Esophagus squamous epithelium (tissue), 5 donors: ENCODE measurements at regions not wholly inside any gene's neighbourhood (a gene's known extent, or its start where the extent isn't known, plus 50 kb on each side); places are given as distances from the start of the nearest gene placed in this dataset.

Experiments used
- DNase-seq: peaks from one replicate; lab custom pipeline; 2025; lab: John Stamatoyannopoulos, UW
- H3K27ac ChIP-seq, 4 donors: fragments of 200-600 bp; sonication (generic); one replicate each; pipeline ENCODE4 v1.5.1; 2016 to 2019; ENCODE audit warnings: mild to moderate bottlenecking in 1 of 4
- H3K27me3 ChIP-seq, 4 donors: fragments of 200-600 bp; sonication (generic); 1 replicate in 3 of 4; 2 replicates in 1 of 4; pipeline versions ENCODE4 v1.5.1 to v1.6.0; 2017 to 2021; ENCODE audit warnings: antibody characterized with exemption in 1 of 4
- H3K36me3 ChIP-seq, 3 donors: fragments of 200-600 bp; sonication (generic); one replicate each; pipeline ENCODE4 v1.5.1; 2016 to 2019
- H3K4me1 ChIP-seq, 3 donors: fragments of 200-600 bp; sonication (generic); one replicate each; pipeline ENCODE4 v1.5.1; 2017 to 2019
- H3K4me3 ChIP-seq, 4 donors: fragments of 200-600 bp; sonication (generic); 1 replicate in 3 of 4; 2 replicates in 1 of 4; pipeline ENCODE4 v1.5.1; 2016 to 2019; ENCODE audit warnings: mild to moderate bottlenecking in 2 of 4, moderate library complexity in 1 of 4
- H3K9me3 ChIP-seq, 3 donors: fragments of 200-600 bp; sonication (generic); one replicate each; pipeline ENCODE4 v1.5.1; 2016 to 2019
- CTCF ChIP-seq, 6 experiments: fragments of 450-650 bp in 4 of 6; fragments of 200-600 bp in 2 of 6; sonication (generic) in 2 of 6; IDR thresholded peaks; one replicate each; pipeline ENCODE4 v1.5.1; 2016 to 2019; ENCODE audit warnings: antibody characterized with exemption in 6 of 6, mild to moderate bottlenecking in 4 of 6, moderate library complexity in 4 of 6
- POLR2A ChIP-seq, 4 donors: fragments of 450-650 bp; IDR thresholded peaks; one replicate each; pipeline ENCODE4 v1.6.1; 2017; ENCODE audit warnings: antibody characterized with exemption in 4 of 4, mild to moderate bottlenecking in 4 of 4, moderate library complexity in 3 of 4
- WGBS, 2 donors: methylation state at CpG; one replicate each; pipeline ENCODE4 v1.1.5; 2018; 5-methylcytosine and 5-hydroxymethylcytosine counted together
- intact Hi-C: fragments of 100-400 bp; cut with DNase I; formaldehyde crosslinking; loops from one replicate; pipeline ENCODE4 v1.15.0; 2022
- donor health status: DM: yes; HTN: yes; CAD: no.

- WGBS, 2 donors, result 19 to 33% methylated on average over 1 to 2 of the region's 2 CpGs
- H3K4me1 ChIP-seq, result peaks cover 0 to 23% (median 10%) of the 10 kb centered on the region in 3 donors
- intact Hi-C loops, result no loop called here
- H3K36me3 ChIP-seq, result no peaks in the 10 kb centered on the region
- TF ChIP-seq POLR2A (IDR thresholded peaks at IDR 0.05) (no peak), CTCF (IDR thresholded peaks at IDR 0.05) (no peak)
- H3K4me3 ChIP-seq, result no peak overlapping the region
- H3K27ac ChIP-seq, result no peak overlapping the region
- H3K27me3 ChIP-seq, result no peaks in the 10 kb centered on the region
- no peaks in the 10 kb centered on the region for H3K9me3 ChIP-seq
- DNase-seq, result no peak
Measured at GRCh38 chr4:92099861-92100260, 203.9 kb upstream of the GRID2 start.

GRCh38 chr4:92100975-92101374 is 202.8 kb upstream of the GRID2 start:
- Histone ChIP-seq H3K4me1 (peaks cover 0 to 23% (median 10%) of the 10 kb centered on the region in 3 donors), H3K4me3 (no peak overlapping the region), H3K36me3 (no peaks in the 10 kb centered on the region), H3K9me3 (no peaks in the 10 kb centered on the region), H3K27me3 (no peaks in the 10 kb centered on the region), H3K27ac (no peak overlapping the region)
- TF ChIP-seq POLR2A (IDR thresholded peaks at IDR 0.05), result no peak
- no peak for TF ChIP-seq CTCF (IDR thresholded peaks at IDR 0.05)
- DNase-seq, result no peak
- intact Hi-C loops, result no loop called here

DNA sequence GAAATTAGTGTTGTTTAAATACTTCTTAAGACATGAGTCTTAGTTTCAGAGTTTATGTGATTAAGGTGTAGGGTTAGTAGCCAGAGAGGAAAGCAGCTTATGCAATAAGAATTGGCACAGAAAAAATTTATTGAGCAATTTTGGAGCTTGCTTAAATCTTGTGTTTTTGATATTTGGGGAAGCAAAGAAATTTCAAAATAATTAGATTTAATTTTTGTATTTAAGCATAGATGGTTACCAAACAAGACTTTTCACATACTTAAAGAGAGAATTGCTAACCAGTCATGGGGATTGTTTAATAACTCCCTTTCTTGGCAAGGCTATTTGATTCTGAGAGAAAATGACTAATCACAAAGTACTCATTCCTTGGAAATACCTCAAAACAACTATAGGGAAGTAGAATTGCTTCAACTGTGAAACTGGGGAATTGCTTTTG is 202.0 kb upstream of the GRID2 start:
- Histone ChIP-seq H3K27ac (peak overlapping the region in 3 of 4 donors; percentile 30 to 74 (median 32)), H3K4me1 (peaks cover 0 to 23% (median 10%) of the 10 kb centered on the region in 3 donors), H3K36me3 (no peaks in the 10 kb centered on the region), H3K27me3 (no peaks in the 10 kb centered on the region), H3K4me3 (no peak overlapping the region), H3K9me3 (no peaks in the 10 kb centered on the region)
- TF ChIP-seq CTCF (IDR thresholded peaks at IDR 0.05) (no peak), POLR2A (IDR thresholded peaks at IDR 0.05) (no peak)
- intact Hi-C loops, result no loop called here
- DNase-seq, result no peak

- 51 to 74% methylated on average over 2 of the region's 2 CpGs for WGBS, 2 donors
- no peak overlapping the region for H3K4me3 ChIP-seq
- H3K27me3 ChIP-seq, result no peaks in the 10 kb centered on the region
- H3K27ac ChIP-seq, result no peak overlapping the region
- H3K36me3 ChIP-seq, result no peaks in the 10 kb centered on the region
- no peak for DNase-seq
- intact Hi-C loops, result no loop called here
- H3K9me3 ChIP-seq, result no peaks in the 10 kb centered on the region
- TF ChIP-seq CTCF (IDR thresholded peaks at IDR 0.05), result no peak
- H3K4me1 ChIP-seq, result peaks cover 0 to 23% (median 10%) of the 10 kb centered on the region in 3 donors
Measured at GRCh38 chr4:92104506-92104905, 199.3 kb upstream of the GRID2 start.

DNA sequence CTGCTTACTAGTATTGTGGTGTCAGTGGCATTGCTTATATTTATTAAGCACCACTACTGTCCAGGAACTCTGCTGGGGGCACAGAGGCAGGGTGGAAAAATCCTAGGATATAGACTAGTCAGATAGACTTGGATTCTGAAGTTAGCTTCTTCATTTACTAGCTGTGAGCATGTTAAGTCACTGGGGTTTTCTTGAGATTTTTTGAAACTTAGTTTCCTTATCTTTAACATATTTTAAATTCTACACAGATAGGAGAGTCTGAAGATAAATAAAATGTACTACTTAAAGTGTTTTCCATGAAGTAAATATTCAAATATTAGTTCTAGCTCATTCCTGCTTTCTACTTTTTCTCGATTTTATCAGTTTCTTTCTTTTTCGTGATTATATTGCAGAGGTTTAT is 196.9 kb upstream of the GRID2 start:
- TF ChIP-seq CTCF (IDR thresholded peaks at IDR 0.05) (no peak), POLR2A (IDR thresholded peaks at IDR 0.05) (no peak)
- 90% methylated on average over 2 of the region's 2 CpGs for WGBS, 2 donors
- H3K9me3 ChIP-seq, result no peaks in the 10 kb centered on the region
- no peaks in the 10 kb centered on the region for H3K27me3 ChIP-seq
- intact Hi-C loops, result no loop called here
- H3K4me1 ChIP-seq, result peaks cover 0 to 7% (median 3%) of the 10 kb centered on the region in 3 donors
- no peak for DNase-seq
- H3K27ac ChIP-seq, result no peak overlapping the region
- H3K4me3 ChIP-seq, result no peak overlapping the region
- H3K36me3 ChIP-seq, result no peaks in the 10 kb centered on the region
